ENCODE measurements at regions not wholly inside any gene's neighbourhood (a gene's known extent, or its start where the extent isn't known, plus 50 kb on each side); places are given as distances from the start of the nearest gene placed in this dataset.
"Not testable (repeated sequence)": the region's sequence is repeated elsewhere in the genome, so short reads cannot be mapped to it uniquely, and the experiment has no call there.

GRCh38 chr14:38696925-38697324 lies 406.1 kb downstream of the SEC23A start:
- DNase-seq, result no peak

DNA sequence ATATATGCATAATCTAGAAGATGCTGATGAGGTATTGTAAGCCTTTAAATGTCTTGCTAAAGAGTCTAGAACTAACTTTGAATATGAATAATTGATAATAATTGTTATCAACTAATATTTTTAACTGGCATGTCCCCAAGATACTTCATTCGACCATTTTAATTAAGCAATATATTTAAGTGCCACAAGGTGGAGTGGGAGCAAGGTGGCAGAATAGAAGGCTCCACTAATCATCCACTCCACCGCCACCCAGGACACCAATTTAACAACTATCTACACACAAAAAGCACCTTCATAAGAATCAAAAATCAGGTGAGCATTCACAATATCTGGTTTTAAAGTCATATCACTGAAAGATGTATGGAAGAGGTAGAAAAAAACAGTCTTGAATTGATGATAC lies 409.6 kb downstream of the SEC23A start:
- no peak for DNase-seq

- DNase-seq, result no peak
Observed at GRCh38 chr14:38669027-38669426, 413.1 kb upstream of the CLEC14A start.

- no peak for DNase-seq
Observed at GRCh38 chr14:38663382-38663781, 407.5 kb upstream of the CLEC14A start.

- DNase-seq, result no peak
Observed at GRCh38 chr14:38662781-38663180, 406.9 kb upstream of the CLEC14A start.

DNA sequence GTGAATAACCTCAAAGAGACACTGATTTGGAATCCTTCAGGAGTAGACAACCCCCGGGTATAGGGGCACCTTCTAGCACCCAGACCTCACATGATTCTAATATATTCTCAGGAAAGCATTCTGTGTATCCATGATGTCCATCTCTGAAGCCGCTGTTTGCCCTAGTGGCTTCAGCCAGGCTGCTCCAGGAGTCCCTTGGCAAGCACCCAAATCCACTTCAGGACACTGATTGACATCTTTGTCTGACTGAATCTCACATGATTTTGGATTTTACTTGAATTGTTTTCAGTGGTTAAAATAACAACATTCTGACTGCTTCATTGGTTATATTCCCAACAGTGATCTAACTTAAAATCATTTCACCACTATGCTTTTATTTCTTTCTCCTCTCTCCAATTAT lies 390.5 kb upstream of the CLEC14A start:
- DNase-seq, result peak; percentile 7

DNA sequence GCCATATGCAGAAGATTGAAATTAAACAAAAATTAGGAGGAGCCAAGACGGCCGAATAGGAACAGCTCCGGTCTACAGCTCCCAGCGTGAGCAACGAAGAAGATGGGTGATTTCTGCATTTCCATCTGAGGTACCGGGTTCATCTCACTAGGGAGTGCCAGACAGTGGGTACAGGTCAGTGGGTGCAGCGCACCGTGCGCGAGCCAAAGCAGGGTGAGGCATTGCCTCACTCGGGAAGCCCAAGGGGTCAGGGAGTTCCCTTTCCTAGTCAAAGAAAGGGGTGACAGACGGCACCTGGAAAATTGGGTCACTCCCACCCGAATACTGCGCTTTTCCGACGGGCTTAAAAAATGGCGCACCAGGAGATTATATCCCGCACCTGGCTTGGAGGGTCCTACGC lies 379.0 kb upstream of the CLEC14A start:
- not testable (repeated sequence) for DNase-seq

DNA sequence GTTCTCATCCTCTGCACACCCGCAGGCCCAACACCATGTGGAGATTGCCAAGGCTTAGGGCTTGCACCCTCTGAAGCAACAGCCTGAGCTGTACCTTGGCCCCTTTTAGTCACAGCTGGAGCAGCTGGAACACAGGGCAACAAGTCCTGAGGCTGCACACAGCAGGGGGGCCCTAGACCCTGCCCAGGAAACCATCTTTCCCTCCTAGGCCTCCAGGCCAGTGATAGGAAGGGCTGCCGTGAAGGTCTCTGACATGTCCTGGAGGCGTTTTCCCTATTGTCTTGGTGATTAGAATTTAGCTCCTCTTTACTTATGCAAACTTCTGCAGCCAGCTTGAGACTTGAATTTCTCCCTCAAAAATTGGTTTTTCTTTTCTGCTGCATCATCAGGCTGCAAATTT lies 373.5 kb upstream of the CLEC14A start:
- DNase-seq, result no peak

DNA sequence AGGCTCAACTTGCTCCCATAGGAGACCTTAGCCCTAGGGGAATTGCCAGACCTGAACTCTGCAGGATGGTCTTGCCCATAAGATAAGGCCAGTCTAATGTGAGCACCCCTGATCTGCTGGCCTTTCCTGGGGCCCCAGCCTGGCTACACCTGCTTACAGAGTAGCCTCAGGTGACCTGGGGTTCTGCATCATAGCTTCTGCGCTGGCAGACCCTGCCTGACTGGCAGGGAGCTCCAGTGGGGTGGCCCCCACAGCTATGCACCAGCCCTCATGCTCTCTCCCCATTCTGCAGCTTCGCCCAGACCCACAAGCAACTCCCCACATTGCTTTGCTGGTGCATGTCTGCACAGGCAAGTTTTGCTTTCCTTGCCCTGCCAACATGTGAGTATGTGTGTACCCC lies 371.3 kb upstream of the CLEC14A start:
- DNase-seq, result no peak

- DNase-seq, result peak; percentile 64
Observed at GRCh38 chr14:38623661-38624060, 367.8 kb upstream of the CLEC14A start.

DNA sequence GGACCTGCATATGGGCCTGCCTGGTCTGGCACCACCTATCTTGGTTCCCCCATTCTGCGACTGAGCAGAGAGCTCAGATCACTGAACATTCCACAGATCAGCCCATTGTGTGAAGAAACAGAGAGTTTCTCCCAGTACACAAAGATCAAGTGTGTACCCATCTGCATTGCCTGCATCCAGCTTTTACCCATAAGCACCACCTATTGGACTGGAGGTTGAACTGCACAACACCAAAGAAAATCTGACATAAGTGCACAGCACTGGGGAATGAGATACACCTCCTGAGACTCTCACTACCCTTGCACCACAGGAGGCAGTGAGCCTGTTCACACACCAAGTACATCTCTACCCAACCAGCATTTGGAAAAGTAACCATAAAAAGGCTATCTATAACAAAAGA lies 362.6 kb upstream of the CLEC14A start:
- DNase-seq, result no peak

DNA sequence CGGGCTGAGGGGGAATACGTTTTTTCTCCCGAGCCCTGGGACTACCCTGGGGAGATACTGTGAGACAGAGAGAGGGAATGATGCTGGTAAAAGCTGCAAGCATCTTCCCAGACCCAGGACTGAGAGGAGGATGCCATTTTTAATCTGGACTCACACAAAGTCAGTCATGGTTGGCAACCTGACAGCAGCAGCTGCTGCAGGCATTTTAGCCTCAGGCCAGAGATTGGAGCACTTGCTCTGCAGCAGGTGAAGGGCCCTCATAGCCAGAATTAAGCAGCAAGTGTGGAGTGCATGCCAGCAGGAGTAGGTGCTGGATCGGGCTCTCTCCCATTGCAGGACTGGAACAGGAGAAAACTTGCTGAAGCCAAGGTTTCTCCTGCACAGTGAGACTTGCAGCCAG lies 361.1 kb upstream of the CLEC14A start:
- peak; percentile 18 for DNase-seq

- DNase-seq, result no peak
Observed at GRCh38 chr14:38611928-38612327, 356.0 kb upstream of the CLEC14A start.

DNA sequence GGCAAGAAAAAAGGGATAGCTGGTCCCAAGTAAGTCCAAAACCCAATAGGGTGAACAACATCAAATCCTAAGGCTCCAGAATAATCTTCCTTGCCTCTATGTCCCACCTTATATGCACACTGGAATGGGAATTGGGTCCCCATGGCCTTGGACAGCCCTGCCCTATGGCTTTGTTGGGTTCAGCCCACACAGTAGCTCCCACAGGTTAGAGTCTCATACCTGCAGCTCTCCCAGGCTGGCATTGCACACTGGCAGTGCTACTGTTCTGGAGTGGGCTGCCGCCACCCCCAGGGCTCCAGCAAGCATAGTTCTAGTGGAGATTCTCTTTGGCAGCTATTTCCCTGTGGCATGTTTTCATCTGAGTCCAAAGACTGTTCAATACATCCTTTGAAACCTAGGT lies 352.4 kb upstream of the CLEC14A start:
- DNase-seq, result no peak

- no peak for DNase-seq
Observed at GRCh38 chr14:38605193-38606114, 349.6 kb upstream of the CLEC14A start.

- peak; percentile 50 for DNase-seq
Observed at GRCh38 chr14:38600572-38600971, 344.7 kb upstream of the CLEC14A start.

GRCh38 chr14:38593476-38593875 lies 337.6 kb upstream of the CLEC14A start:
- no peak for DNase-seq

GRCh38 chr14:38592764-38593442 lies 337.0 kb upstream of the CLEC14A start:
- DNase-seq, result no peak

DNA sequence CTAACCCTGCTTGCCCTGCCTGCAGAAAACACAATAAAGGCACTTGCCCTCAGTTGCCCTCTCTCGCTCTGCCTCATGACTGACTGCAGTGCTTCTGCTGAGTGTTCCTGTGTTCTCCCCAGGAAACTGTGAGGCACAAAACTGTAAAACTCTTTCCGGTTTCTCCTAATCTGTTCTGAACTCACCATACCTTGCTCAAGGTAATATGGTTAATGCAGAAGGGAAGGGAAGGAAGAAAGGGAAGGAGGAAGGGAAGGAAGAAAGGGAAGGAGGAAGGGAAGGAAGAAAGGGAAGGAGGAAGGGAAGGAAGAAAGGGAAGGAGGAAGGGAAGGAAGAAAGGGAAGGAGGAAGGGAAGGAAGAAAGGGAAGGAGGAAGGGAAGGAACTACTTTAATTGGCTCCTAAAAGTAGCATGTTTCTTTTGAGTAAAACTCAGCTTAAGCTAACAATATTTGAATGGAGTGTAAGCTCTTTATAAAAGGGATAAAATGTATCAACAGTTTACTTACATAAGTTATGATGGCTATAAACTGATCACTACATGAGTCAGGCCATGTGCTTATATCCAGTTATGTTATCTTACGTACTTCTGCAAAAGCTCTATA lies 334.0 kb upstream of the CLEC14A start:
- DNase-seq, result no peak

- no peak for DNase-seq
Observed at GRCh38 chr14:38583471-38583870, 327.6 kb upstream of the CLEC14A start.

DNA sequence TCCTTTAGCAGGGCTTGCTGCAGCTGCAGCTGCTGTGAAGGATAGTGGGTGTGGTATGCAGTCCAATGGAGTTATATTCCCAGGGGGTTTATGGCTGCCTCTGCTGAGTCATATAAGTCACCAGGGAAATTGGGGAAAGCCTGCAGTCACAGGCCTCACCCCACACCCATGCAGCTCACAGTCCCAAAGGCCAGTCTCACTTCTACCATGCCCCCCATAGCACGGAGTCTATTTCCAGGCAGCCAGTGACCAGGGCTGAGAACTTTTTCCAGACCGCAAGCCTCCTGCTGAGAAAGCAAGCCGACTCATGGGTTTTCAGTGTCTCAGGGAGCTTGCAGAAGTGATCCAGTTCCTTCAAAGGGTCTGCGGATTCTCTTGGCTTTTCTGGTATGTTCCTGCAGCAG lies 322.4 kb upstream of the CLEC14A start:
- DNase-seq, result peak; percentile 50

DNA sequence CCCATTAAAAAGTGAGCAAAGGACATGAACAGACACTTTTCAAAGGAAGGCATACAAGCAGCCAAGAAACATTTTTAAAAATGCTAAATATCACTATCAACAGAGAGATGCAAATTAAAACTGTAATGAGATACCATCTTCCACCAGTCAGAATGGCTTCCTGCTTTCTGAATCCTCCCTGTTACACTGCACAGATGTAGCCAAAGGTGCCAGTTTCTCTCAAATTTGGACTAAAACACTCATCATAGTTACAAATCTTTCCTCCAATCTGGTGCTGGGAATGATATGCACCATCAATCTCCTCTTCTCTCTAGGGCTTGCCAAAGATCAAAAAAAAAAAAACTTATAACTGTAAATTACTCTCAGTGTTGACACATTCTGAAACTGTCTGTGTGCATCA lies 311.8 kb upstream of the CLEC14A start:
- DNase-seq, result no peak

DNA sequence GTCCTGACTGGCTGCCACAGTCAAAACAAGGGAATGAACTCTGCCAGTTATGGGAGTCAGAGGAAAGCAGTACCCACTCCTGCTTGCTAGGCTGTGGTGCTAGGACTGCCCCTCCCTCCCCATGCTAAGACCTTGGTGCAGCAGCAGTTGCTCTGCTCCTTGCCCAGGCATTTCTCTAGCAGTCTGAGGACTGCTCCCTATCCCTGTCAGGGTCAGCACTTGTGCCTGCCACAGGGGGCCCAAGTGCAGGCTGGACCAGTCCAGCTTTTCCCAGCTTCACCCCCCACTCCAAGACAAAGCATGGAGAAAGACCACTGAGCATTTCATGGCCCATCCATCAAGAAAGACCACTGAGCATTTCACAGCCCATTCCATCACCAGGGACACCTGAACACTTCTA lies 305.8 kb upstream of the CLEC14A start:
- no peak for DNase-seq

DNA sequence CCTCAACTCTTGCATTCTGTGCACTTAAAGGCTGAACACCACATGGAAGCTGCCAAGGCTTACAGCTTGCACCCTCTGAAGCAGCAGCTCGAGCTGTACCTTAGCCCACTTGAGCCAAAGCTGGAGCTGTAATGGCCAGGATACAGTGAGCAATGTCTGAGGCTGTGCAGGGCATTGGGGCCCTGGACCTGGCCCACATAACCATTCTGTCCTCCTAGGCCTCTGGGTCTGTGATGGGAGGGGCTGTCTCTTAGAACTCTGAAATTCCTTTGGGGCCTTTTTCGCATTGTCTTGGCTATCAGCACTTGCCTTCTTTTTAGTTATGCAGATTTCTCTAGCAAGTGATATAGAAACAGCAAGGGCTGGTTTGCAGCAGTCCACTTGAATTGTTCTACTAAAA lies 303.8 kb upstream of the CLEC14A start:
- no peak for DNase-seq
